Hematopoietic multipotent progenitor cell treated with erythropoietin and hydrocortisone succinate and interleukin-3 and kit ligand, for 6 days (in vitro differentiated cells): ENCODE measurements at regions not wholly inside any gene's neighbourhood (a gene's known extent, or its start where the extent isn't known, plus 50 kb on each side); places are given as distances from the start of the nearest gene placed in this dataset.
A peak's percentile ranks its signal among the peaks of the same experiment; 100 is the strongest.

Experiments used
- DNase-seq: peaks from one replicate; pipeline ENCODE4 v3.0.0-alpha.2; 2015

DNA sequence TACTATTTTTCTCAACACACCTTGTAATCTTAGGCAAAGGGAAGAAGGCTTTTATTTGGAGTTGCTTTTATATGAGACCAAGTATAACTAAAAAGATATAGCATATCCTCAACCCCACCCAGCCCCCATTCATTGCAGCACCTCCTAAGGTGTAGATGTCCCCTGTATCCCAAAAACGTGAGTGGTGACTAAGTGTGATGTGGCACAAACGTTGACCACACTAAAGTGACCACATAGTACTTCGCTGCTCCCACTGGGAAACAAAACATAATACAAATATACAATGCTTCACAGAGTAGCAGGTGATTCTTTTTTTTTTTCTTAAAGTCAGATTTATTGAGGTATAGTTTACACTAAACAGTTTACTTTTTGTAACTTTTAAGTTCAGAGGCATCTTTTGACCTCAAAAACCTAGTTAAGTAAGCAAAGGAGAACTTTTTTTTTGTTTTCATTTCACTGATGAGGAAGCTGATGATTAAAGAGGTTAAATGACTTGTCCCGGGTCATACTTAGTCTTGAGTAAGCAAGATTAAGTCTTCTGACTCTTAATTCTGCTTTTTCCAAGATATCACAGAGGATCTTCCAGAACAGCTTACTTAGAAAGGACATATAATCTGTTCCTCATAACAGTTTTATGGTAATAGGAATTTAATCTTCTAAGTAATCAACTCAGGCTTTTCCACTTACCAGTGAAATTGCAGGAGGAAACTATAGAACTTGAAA, 245.2 kb upstream of the PLEKHG7 start:
- DNase-seq: no peak

DNA sequence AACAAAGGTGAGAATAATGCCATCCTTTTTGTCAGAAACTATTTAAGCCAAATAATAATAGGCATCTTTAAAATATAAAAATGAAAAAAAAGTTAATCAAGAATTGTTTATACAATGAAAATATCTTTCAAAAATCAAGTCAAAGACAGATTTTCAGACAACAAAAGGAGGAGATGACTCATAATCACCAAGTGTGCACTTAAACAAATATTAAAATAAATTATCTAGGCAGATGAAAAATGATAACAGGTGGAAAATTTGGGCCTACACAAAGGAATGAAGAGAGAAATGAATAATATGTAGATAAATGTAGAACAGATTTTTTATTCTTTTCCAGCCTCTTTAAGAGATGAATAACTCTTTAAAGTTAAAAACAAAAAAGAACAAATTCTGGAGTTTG, 250.0 kb upstream of the PLEKHG7 start:
- DNase-seq: no peak

DNA sequence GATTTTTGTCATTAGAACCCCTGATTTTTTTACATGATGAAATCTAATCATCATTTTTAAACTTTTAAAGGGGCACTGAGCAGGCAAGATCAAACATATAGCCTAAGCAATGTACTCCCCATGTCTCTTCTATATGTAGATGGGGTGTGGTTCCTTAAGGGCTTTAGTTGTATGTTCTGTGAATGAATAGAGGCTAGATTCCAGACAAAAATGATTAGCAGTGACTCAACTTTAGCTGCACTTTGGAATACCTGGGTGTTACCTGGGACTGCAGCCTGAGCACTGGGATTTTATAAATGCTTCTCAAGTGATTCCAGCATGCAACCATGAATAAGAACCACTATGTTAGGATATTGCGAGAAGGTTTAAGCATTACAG, 256.7 kb upstream of the PLEKHG7 start:
- DNase-seq: no peak

DNA sequence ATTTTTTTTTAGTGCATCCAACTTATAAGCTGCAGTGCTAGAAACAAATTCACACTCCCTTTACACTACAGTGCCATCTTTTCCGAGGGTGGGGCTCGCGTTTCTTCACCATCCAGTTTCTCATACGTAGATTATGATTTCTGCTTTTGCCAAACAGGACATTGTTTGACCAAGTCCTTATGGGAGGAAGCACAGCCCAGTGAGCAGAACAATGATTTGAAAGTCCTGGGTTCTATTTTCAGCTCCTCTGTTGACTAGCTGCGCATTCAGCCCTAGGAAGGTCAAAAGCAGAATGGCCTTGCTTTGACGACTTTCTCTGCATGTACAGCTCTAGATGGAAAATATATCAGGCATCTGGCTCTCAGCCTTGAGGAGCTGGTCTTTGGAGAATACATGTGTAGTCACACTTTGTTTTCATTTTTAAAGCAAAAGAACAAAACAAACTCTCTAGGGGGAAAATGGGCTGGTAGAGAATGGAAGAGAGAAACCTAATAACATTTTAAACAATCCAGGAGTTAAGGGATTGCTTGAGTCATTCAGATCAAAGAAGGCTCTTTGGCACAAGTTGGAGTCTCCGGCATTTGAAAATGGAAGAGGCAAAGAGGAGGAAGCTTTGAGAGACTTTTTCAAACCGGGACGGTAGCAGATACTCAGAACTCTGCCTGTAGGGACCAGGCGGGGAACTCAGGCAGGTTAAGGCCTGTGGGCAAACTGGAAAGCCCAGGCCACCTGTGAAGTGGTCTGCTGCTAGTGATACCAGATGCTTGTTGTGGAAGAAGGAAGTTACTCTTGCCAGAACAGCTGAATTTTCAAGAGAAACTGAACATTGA, 257.3 kb upstream of the PLEKHG7 start:
- no peak for DNase-seq

DNA sequence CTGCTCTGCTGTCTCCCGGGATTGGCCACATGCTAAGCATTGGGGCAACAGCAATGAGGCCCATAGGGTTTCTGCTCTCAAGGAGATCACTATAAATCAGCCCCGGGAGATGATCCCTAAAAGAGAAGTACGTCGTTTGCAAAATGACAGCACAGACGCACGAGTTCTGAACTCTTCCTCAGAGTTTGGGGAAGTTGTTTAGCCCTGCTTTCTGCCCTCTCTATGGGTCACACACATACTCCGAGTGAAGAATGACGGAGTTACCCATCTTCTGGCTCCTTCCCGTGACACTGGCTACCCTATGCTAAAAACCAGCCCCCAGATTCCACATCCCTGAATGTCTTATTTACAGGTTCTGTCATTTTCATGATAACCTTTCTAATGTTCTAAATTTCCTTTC, 258.0 kb upstream of the PLEKHG7 start:
- peak; percentile 13 for DNase-seq

DNA sequence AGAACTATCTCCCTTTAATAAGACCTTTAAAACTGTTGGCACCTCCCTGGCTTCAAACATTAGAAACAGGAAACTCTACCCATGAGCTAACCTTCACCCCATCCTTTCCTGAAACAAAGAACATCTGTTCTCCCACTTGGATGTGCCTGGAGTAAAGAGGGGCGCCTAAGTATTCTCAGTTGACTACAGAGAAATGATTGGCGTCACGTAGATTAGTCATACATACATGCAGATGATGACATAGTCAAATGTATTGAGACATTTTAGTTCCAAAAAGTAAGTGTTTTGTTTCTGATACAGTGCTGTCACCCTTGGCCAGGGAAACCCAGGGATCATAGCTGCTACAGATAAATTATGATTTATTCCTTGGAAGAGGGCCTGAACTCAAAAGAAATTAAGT, 260.0 kb upstream of the PLEKHG7 start:
- no peak for DNase-seq

DNA sequence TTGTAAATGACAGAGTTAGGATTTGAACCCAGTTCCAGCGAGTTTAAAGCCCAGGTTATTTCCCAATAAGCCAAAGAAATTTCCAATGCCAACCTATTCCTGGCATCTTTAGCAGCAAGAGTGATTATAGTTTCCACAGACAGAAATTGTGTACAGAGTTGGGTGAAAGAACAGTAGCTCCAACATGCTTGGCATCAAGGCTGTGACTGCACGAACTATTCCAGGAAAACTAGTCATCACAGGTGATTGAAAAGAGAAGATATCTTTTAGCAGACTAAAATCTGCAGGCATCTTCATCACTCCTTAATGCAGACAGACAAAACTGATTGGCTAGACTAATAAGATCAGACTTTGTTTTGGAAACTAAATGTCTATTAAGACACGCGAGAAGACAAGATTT, 262.7 kb upstream of the PLEKHG7 start:
- DNase-seq: no peak

DNA sequence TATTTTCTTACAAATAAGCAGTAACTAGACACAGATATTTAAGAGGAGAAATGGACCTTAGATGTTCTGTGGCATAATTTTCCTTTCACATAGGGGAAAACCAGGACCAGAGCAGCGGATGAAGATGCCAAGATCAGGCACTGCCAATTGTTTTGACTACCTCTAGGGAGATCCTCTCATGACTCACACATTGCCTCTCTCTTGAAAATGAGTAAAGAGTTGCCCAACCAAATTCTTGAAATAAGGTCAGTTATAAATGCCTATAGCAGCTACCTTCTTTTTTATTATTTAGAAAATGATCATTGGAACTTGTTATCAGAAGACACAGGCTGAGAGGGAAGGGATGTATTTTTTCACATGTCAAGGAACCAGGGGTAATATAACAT, 263.4 kb upstream of the PLEKHG7 start:
- no peak for DNase-seq

DNA sequence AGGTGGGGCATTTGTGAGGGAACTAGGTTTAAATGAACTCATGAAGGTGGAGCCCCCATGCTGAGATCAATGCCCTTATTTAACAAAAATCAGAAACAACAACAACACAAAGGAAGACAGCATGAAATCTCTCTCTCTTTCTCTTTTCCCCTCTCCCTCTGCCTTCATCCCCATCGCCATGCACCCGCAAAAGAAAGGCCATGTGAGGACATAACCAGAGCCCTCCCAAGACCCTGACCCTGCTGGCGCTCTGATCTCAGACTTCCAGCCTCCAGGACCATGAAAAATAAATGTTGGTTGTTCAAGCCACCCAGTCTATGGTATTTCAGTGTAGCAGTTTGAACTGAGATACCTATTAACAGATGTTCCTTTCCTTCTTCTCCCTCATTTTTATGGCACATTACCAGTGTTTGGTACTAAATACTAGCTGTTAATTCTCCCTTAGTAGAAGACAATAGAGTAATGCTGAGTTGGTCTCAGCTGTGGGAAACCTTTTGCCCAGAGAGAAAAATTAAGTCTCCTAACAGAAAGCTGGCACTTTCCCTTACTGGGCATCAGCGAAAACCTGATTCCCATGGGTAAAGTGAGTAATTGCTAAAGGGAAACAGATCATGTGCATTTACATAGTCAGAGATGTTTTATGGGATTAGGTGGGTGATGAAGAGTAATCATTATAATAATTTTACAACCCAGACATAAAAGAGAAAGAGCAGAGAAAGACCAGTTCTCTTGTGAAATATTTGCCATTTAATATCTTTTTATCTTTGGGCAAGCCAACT, 264.0 kb upstream of the PLEKHG7 start:
- no peak for DNase-seq

DNA sequence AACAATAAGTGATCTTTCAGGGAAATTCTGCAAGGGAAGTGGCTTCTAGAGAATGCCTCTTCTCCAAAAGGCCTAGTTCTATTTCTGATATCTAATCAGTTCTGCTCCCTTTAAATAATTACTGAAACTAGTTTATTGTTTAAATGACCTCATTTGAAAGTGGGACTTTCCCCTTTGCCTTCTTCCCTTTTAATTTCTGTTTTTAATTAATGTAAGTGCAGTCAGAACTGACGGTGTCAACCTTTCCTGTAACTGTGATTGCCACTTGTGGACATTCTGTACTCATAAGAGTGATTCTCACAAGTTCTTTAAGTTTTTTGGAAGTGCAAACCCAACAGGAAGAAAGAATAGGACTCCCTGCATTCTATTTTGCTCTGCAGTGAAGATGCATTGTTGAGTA, 265.3 kb upstream of the PLEKHG7 start:
- DNase-seq: no peak

DNA sequence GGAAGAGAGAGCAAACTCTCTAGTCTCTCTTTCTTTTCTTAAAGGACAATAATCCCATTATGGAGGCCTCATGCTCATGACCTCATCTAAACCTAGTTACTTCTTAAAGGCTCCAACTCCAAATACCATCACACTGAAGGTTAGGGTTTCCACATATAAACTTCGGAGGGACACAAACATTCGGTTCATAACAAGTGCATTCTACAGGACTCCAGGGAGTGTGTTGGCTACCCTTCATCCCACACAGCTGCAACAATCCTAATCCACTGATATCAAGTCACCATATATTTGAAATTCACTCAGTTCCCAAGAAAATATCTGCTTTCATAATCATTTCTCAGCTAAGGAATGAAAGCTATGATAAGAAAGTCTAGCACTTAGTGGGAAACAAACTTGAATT, 265.9 kb upstream of the PLEKHG7 start:
- DNase-seq: no peak

DNA sequence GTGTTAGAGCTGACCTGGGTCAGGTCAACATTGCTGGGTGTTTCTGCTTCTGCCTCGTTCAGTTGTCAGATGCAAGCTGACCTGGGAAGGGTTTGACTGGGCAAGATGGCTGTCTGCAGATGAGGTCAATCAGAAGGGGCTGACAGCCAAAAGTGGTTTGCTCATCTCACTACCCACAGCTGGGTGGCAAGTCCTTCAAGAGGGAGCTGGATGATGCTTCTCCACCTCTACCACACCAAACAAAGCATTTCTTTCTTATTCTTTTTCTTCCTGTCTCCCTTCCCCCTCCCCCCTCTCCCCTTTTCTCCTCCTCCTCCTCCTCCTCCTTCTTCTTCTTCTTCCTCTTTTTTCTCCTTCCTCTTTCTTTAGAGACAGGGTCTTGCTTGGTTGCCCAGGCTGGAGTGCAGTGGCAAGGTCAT, 268.2 kb upstream of the PLEKHG7 start:
- no peak for DNase-seq

DNA sequence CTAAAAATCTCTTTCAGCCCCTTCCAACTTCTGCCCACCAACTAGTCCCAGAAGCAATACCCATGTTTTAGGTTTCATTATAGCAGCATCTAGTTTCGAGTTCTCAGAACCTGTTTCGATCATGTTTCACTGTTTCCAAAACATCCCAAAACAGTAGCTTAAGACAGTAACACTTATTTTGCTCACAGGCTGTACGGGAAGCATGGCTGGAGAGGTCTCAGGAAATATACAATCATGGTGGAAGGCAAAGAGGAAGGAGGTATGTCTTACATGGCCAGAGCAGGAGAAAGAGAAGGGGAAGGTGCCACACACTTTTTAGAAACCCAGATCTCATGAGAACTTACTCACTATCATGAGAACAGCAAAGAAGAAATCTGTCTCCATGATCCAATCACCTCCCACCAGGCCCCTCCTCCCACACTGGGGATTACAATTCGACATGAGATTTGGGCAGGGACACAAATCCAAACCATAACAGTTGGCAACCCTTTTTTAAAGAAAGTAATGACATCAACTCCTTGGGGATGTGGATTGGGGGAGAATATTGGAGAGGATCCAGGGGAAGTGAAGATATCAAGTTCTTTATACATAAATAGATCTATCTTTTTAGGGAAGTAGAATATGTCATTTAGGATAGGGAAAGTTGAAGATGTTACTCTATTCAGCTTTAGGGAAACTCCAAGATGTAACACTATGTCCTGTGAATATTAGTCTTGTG, 269.9 kb upstream of the PLEKHG7 start:
- DNase-seq: no peak

DNA sequence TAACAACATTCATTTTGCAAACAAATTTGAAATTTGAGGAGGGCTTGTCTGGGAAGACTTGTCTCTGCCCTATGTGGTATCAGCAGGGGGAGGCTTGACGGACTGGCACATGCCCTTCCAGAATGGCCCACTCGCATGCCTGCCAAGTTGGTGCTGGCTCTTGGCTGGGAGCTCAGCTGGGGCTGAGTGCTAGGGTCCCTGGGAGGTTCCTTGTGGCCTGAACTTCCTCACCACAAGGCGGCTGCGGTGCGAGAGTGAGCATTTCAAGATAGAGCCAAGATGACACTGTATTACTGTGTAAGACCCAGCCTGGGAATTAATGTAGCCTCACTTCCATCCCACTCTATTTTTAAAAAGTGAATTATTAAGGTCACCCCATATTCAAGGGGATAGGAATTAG, 271.6 kb upstream of the PLEKHG7 start:
- peak; percentile 63 for DNase-seq

DNA sequence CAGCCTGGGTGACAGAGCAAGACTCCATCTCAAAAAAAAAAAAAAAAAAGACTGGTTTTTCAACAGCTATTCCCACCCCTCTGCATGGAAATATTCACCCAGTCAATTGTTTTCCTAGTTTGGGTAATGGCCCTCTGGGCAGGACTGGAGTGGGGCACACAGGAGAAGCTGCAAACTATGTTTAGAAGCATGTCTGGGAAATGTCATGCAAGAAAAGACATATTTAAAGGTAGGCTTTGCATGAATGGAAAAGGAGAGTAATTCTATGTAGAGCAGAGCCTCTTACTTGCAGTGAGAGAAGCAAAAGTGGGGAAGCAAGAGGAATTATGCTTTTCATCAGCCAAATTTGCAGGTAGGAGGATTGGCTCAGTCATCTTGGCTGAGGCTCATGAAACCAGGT, 276.5 kb upstream of the PLEKHG7 start:
- DNase-seq: no peak

DNA sequence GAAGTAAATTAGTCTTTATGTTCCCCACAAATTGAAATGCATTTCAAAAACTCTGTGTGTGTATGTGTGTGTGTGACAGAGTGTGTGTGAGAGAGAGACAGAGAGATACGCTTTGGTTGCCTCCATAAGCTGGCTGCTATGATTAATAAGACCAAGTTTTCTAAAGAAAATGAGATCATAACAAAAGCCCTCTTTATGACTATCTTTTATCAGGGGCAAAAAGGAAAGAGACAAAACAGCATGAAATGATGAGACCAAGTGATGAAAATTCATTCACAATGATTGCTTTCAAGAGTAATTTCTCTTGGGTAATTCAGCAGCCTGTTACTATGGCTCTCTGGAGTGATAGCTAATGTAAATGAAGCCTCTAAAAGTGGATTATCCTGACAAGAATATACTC, 277.6 kb upstream of the PLEKHG7 start:
- no peak for DNase-seq

DNA sequence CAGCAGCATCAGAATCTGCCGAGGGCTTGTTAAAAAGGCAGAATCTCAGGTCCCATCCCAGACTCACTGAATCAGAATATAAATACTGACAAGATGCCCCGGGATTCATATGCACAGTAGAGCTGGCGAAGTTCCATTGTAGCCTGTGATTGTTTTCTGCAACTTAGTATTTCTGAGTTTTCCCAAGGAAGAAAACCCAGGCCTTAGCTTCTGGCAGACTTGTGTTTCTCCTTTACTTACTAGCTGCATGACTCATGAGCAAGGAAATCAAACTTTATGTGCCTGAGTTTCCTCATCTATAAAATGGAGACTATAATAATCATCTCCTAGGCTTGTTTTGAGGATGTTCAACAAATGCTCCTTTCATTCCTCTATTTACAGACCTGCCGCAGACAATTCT, 278.5 kb upstream of the PLEKHG7 start:
- no peak for DNase-seq

DNA sequence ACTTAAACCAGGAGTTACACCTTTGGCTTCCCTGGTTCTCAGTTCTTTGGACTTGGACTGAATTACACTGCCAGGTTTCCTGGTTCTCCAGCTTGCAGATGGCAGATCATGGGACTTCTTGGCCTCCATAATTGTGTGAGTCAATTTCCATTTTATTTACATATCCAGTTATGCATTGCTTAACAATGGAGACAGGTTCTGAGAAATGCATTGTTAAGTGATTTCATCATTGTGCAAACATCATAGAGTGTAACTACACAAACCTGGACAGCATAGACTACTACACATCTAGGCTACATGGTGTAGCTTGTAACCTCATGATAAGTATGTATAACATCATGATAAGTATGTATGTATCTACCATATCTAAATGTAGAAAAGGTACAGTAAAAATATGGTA, 276.1 kb upstream of the BTG1 start:
- DNase-seq: no peak

DNA sequence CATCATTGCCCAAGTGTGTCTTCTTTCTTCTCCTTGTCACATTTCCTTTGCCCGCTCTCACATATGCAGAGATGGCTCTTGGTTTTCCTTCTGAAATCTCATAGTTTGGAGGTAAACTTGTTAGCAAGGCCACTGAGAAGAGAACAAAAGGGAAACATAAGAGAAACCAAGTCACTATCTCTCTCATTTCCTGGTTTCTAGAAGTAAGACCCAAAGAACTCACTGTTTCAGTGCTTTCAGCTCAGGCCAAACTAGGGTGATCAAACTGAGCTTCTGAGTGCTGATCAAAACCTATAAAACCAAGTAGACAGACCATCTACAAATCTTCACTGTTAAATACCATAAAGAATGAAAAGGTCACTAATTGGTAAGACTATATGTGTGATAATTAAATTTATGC, 275.4 kb upstream of the BTG1 start:
- DNase-seq: no peak

DNA sequence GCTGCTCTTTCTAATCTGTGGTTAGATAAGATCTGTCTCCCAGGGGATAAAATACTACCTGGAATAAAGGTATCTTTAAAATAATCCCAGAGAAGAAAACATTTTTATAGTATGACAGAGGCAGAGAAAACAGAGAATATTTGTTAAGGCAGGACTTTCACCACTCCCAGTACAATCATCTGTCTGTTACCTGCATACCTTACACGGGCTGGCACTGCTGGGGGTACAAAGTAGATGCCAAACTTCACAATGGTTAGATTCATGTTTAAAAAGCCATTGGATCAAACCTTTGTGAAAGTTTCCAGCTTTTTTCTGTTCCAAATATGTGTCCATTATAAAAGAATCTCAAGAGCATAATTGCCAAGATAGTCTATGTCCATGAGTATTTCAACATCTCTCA, 273.6 kb upstream of the BTG1 start:
- DNase-seq: no peak

DNA sequence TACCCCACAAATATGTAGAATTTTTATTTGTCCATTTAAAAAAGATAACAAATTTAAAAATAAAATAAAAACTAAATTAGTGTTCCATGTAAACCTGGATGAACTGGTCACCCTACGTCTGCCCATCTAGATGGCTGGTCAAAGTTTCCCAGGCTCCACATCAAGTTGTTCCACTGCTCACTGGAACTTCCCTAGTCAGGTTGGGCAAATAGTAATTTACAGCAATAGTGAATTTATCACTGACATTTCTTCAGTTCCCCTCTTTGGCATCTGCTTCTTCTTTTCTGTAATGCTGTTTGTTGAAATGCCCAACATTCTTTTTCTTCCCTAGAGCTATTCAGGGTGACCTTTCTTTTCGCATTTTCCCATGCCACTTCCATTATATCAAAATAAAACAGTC, 272.7 kb upstream of the BTG1 start:
- DNase-seq: no peak

DNA sequence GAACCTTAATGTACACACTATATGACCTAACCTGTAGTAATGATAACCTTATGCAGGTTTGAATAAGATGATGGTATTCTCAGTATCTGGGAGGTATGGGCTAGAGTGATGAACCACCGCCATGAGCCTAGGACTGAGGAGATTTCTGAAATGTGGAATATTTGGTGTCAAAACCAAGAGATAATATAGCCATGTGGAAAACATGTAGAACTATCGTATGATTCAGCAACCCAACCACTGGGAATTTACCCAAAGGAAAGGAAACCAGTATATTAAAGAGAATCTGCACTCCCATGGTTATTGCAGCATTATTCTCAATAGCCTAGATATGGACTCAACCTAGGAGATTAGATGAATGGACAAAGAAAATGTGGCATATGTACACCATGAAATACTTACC, 271.7 kb upstream of the BTG1 start:
- no peak for DNase-seq

DNA sequence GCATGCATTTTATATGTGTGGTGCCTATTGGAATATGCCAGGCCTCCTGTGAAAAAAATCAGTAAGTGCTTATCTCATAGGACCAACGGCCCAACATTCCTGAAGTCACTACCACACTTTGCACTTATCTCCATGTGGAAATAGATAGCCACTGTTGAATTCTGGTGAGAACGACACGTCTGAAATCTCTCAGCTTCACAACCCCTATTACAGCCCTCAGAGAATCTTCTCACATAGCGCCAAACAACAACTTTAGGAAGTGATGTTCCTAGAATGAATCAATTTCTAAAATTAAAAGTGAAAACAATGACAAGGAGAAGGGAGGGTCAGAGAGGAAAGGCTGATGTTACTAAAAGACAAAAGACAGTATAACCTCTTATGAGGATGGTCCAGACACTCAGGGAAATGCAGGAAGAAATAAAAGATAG, 270.8 kb upstream of the BTG1 start:
- no peak for DNase-seq
